ENCODE measurements at regions not wholly inside any gene's neighbourhood (a gene's known extent, or its start where the extent isn't known, plus 50 kb on each side); places are given as distances from the start of the nearest gene placed in this dataset.
A peak's percentile ranks its signal among the peaks of the same experiment; 100 is the strongest.

GRCh38 chr3:120838441-120839091 is 69.4 kb upstream of the STXBP5L start:
- DNase-seq, result no peak

GRCh38 chr3:120839120-120839519 is 68.9 kb upstream of the STXBP5L start:
- DNase-seq, result no peak

- DNase-seq, result no peak
Measured at GRCh38 chr3:120841264-120841663, 66.7 kb upstream of the STXBP5L start.

- DNase-seq, result no peak
Measured at GRCh38 chr3:120846073-120846472, 61.9 kb upstream of the STXBP5L start.

GRCh38 chr3:120848503-120848902 is 59.5 kb upstream of the STXBP5L start:
- no peak for DNase-seq

GRCh38 chr3:120850381-120851295 is 57.4 kb upstream of the STXBP5L start:
- DNase-seq, result no peak

GRCh38 chr3:120852412-120852811 is 55.6 kb upstream of the STXBP5L start:
- no peak for DNase-seq

- no peak for DNase-seq
Measured at GRCh38 chr3:120853416-120853815, 54.6 kb upstream of the STXBP5L start.

GRCh38 chr3:120854908-120855526 is 53.0 kb upstream of the STXBP5L start:
- DNase-seq, result no peak

GRCh38 chr3:120855665-120856437 is 52.2 kb upstream of the STXBP5L start:
- DNase-seq, result peak; percentile 50

Data from renal pelvis (tissue), 1 donor.